ENCODE measurements at regions not wholly inside any gene's neighbourhood (a gene's known extent, or its start where the extent isn't known, plus 50 kb on each side); places are given as distances from the start of the nearest gene placed in this dataset.

GRCh38 chr20:22386306-22386623, 198.1 kb downstream of the FOXA2 start:
- H3K4me2 ChIP-seq (ENCODE audit: low read depth, low read length, poor library complexity, severe bottlenecking): no peak overlapping the region
- no peak overlapping the region for H3K9ac ChIP-seq (ENCODE audit: low read depth, low read length, poor library complexity, severe bottlenecking)
- no peaks in the 10 kb centered on the region for H3K4me1 ChIP-seq (ENCODE audit: insufficient read depth, low read length, poor library complexity, severe bottlenecking)

GRCh38 chr20:22385602-22386305, 198.6 kb downstream of the FOXA2 start:
- no peaks in the 10 kb centered on the region for H3K4me1 ChIP-seq (ENCODE audit: insufficient read depth, low read length, poor library complexity, severe bottlenecking)
- TF ChIP-seq CTCF (conservative IDR thresholded peaks at IDR 0.05; ENCODE audit: low read length) (peak; percentile 43), EZH2phosphoT487 (IDR thresholded peaks at IDR 0.05; ENCODE audit: borderline replicate concordance) (no peak)
- H3K79me2 ChIP-seq (ENCODE audit: insufficient read depth, low read length): no peaks in the 10 kb centered on the region
- no peaks in the 10 kb centered on the region for H3K36me3 ChIP-seq (ENCODE audit: insufficient read depth, low read length)
- H4K20me1 ChIP-seq (ENCODE audit: insufficient read depth, low read length, poor library complexity, severe bottlenecking): no peaks in the 10 kb centered on the region
- H3K9me3 ChIP-seq (ENCODE audit: insufficient read depth, low read depth, low read length): no peaks in the 10 kb centered on the region
- H3K9ac ChIP-seq (ENCODE audit: low read depth, low read length, poor library complexity, severe bottlenecking): no peak overlapping the region
- no peak overlapping the region for H3K4me2 ChIP-seq (ENCODE audit: low read depth, low read length, poor library complexity, severe bottlenecking)
- H2AFZ ChIP-seq (ENCODE audit: low read length): no peak overlapping the region
- H3K4me3 ChIP-seq (ENCODE audit: low read length, poor library complexity, severe bottlenecking): no peak overlapping the region
- H3F3A ChIP-seq (ENCODE audit: low read depth): no peaks in the 10 kb centered on the region
- no peaks in the 10 kb centered on the region for H3K27me3 ChIP-seq (ENCODE audit: insufficient read depth, low read length, poor library complexity, severe bottlenecking)
- no peaks in the 10 kb centered on the region for H3K9me2 ChIP-seq (replicated peaks; ENCODE audit: low read depth, low read length)

More at GRCh38 chr20:22386306-22386623, 198.1 kb downstream of the FOXA2 start:
- no peaks in the 10 kb centered on the region for H3K79me2 ChIP-seq (ENCODE audit: insufficient read depth, low read length)
- TF ChIP-seq EZH2phosphoT487 (IDR thresholded peaks at IDR 0.05; ENCODE audit: borderline replicate concordance) (no peak), CTCF (conservative IDR thresholded peaks at IDR 0.05; ENCODE audit: low read length) (no peak)
- no peaks in the 10 kb centered on the region for H3K9me2 ChIP-seq (replicated peaks; ENCODE audit: low read depth, low read length)
- no peaks in the 10 kb centered on the region for H3K27me3 ChIP-seq (ENCODE audit: insufficient read depth, low read length, poor library complexity, severe bottlenecking)
- no peaks in the 10 kb centered on the region for H3K9me3 ChIP-seq (ENCODE audit: insufficient read depth, low read depth, low read length)
- H4K20me1 ChIP-seq (ENCODE audit: insufficient read depth, low read length, poor library complexity, severe bottlenecking): no peaks in the 10 kb centered on the region
- no peak overlapping the region for H2AFZ ChIP-seq (ENCODE audit: low read length)
- no peak overlapping the region for H3K4me3 ChIP-seq (ENCODE audit: low read length, poor library complexity, severe bottlenecking)
- H3F3A ChIP-seq (ENCODE audit: low read depth): no peaks in the 10 kb centered on the region
- no peaks in the 10 kb centered on the region for H3K36me3 ChIP-seq (ENCODE audit: insufficient read depth, low read length)

GRCh38 chr20:22384978-22385377, 199.4 kb downstream of the FOXA2 start:
- H2AFZ ChIP-seq (ENCODE audit: low read length): no peak overlapping the region
- TF ChIP-seq EZH2phosphoT487 (IDR thresholded peaks at IDR 0.05; ENCODE audit: borderline replicate concordance) (no peak), CTCF (conservative IDR thresholded peaks at IDR 0.05; ENCODE audit: low read length) (no peak)
- no peaks in the 10 kb centered on the region for H3K36me3 ChIP-seq (ENCODE audit: insufficient read depth, low read length)
- no peaks in the 10 kb centered on the region for H3K9me2 ChIP-seq (replicated peaks; ENCODE audit: low read depth, low read length)
- no peaks in the 10 kb centered on the region for H3K9me3 ChIP-seq (ENCODE audit: insufficient read depth, low read depth, low read length)
- no peaks in the 10 kb centered on the region for H3K79me2 ChIP-seq (ENCODE audit: insufficient read depth, low read length)
- no peak overlapping the region for H3K4me3 ChIP-seq (ENCODE audit: low read length, poor library complexity, severe bottlenecking)
- H3K9ac ChIP-seq (ENCODE audit: low read depth, low read length, poor library complexity, severe bottlenecking): no peak overlapping the region
- H3F3A ChIP-seq (ENCODE audit: low read depth): no peaks in the 10 kb centered on the region
- H4K20me1 ChIP-seq (ENCODE audit: insufficient read depth, low read length, poor library complexity, severe bottlenecking): no peaks in the 10 kb centered on the region
- H3K27me3 ChIP-seq (ENCODE audit: insufficient read depth, low read length, poor library complexity, severe bottlenecking): no peaks in the 10 kb centered on the region
- no peaks in the 10 kb centered on the region for H3K4me1 ChIP-seq (ENCODE audit: insufficient read depth, low read length, poor library complexity, severe bottlenecking)
- no peak overlapping the region for H3K4me2 ChIP-seq (ENCODE audit: low read depth, low read length, poor library complexity, severe bottlenecking)

Measured in Loucy (cell line).